Stimulated activated CD8-positive, alpha-beta memory T cell treated with anti-CD3 and anti-CD28 coated beads, Interleukin-4, amount 100 ng/mL, for 48 hours (primary cell): ENCODE measurements at regions not wholly inside any gene's neighbourhood (a gene's known extent, or its start where the extent isn't known, plus 50 kb on each side); places are given as distances from the start of the nearest gene placed in this dataset.
"Not testable (repeated sequence)": the region's sequence is repeated elsewhere in the genome, so short reads cannot be mapped to it uniquely, and the experiment has no call there.

Experiments used
- DNase-seq: peaks from one replicate; pipeline ENCODE4 v3.0.0-alpha.2; 2020

DNA sequence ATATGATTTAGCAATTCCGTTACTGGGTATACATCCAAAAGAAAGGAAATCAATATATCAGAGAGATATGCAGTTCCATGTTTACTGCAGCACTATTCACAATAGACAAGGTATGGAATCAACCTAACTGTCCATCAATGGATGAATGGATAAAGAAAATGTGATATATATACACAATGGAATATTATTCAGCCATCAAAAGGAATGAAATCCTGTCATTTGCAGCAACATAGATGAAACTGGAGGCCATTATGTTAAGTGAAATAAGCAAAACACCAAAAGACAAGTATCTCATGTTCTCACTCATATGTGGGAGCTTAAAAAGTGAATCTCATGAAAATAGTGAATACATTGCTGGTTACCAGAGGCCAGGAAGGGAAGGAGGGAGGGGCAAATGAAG lies 390.8 kb downstream of the ZFHX3 start:
- DNase-seq, result no peak

DNA sequence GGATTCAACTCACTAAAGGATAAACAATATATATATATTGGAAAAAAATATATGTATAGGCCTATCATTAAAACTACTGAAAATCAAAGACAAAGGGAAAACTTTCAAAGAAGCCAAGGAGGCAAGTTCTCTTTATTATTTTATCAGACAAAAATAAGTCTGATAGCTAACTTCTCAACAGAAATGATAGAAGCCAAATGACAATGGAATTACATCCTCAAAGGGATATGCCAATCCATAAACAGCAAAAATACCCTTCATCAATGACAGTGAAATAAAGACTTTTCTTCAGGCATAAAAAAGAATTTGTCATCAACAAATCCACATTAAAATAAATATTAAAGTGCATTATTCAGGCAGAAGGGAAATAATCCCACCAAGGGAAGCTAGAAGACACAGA lies 393.4 kb downstream of the ZFHX3 start:
- DNase-seq, result no peak

DNA sequence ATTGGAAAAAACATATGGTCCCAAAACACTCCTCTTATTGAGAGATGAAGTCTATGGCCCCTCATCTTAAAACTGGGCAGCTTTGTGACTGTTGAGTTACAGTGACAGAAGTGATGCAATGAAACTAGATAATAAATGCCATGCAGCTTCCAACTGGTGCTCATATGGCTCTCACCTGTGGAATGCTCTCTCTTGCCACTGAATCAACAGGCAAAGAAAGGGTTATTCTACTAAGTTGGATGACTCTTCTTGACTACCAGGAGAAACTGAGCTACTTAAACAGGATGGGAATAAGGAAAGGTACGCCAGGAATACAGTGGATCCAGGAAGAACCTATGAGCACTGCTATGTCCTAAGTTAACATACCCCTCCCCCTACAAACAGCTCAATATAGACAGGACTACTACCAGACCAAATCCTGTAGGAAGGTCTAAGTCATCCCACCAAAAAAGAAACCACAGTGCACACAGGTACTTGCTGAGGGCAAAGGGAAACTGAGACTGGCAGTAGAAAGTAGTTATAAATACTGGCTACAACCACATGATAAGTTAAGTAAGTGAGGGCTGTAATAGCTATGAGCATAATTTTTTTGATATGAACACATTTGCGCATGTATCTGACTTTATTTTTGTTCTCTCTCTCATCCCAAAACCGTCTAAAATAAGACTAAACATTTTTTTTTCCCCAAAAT lies 398.5 kb downstream of the ZFHX3 start:
- DNase-seq, result no peak

DNA sequence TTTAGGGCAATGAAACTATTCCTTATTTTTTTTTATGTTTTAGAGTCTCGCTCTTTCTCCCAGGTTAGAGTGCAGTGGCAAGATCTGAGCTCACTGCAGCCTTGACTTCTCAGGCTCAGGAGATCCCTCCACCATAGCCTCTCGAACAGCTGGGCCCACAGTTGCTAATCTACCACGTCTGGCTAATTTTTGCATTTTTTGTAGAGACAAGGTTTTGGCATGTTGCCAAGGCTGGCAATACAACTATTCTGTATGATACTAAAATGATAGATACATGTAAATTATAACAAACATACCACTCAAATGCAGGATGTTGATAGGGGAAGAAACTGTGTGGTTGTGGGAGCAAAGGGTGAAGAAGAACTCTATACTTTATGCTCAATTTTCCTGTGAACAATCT lies 401.3 kb downstream of the ZFHX3 start:
- DNase-seq, result no peak

DNA sequence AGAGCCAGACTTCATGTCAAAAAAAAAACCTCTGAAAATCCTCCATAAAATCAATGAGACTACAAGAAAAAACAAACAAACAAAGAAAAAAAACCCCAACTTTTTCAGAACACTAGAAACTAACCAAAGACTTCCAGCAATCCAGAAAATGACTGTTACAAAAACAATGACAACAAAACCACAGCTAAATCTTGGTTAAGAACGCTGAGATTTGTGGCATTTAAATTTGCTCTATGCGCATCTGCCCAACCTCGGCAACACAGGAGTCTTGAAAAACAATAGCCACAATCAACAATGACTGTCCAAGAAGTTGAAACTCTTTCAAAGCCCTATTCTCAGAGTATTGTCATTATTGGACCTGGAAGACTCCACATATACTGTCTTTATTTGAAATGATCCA lies 402.4 kb downstream of the ZFHX3 start:
- DNase-seq, result no peak

DNA sequence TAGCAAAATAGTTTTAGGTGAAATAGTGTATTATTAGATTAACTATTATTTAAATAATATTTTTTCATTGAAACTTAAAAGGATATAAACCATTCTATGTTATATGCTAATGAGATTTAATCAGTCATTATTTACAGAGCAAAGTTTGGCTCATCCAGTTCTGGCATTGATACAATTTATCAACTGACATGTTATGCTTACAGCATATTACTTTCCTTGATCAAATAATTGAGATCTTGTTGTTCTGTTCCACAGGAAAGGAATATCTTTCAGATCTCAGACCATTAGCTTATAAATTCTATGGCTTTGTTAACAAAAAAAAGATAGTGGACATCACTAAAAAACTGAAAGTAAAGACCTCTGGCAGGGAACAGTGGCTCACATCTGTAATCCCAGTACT lies 403.0 kb downstream of the ZFHX3 start:
- DNase-seq, result no peak

DNA sequence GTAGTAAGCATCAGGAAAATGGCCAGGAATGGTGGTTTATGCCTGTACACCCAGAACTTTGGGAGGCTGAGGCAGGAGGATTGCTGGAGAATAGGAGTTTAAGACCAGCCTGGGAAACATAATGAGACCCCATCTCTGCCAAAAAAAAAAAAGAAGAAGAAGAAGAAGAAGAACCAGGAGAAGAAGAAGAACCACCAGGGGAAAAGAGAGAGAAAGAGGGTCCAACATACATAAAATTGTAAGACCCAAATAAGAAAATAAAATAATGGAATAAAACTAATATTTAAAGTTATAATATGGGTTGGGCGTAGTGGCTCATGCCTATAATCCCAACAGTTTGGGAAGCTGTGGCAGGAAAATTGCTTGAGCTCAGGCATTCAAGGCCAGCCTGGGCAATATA lies 408.4 kb downstream of the ZFHX3 start:
- DNase-seq, result no peak

DNA sequence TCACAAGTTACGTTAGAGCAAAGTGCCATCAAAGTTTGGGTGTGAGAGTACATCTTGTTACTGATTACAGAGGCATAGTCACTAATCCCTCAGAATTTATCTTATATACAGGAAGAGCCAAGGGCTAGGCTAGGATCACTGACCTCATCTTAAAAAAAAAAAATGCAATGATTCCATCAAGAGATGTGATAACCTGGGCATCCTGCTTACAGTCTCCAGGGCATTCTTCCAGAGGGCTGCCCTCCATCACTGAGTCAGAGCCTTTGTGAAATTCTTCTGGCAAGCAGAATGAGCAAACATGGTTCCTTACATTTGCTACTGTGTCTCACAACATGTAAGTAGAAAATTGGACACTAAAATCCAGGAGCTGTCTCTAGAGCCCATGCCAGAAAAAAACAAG lies 410.6 kb downstream of the ZFHX3 start:
- DNase-seq, result no peak

DNA sequence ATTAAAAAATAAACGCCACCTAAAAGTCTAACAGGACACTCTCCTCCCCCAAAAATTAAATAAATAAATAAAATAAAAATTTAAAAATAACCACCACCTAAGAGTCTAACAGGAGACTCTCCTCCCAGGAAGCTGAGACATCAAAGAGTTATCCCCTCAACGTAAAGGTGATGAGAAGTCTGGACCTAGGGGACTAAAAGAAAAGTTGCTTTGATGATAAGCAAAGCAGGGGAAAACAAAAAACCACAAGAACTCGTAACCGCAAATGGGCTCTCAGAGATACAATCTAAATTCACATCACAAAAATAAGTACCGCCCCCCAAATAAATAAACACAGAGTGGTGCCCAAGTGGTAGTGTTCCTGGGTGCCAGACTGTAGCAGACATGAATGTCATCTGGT lies 412.2 kb downstream of the ZFHX3 start:
- no peak for DNase-seq

DNA sequence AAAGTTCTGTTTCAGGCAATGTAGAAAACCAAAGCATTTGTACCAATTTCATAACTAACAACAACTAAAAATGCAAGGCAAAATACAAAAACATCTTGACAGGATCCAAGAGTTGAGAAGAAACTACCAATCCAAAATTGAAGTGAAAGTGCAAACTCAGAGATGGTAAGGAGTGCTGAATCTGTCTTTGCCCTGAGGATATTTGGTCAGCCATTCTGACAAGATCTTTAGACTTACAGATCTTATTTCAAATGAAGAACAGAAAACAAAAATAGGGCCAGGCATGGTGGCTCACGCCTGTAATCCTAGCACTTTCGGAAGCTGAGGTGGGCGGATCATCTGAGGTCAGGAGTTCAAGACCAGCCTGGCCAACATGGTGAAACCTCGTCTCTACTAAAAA lies 412.8 kb downstream of the ZFHX3 start:
- no peak for DNase-seq

DNA sequence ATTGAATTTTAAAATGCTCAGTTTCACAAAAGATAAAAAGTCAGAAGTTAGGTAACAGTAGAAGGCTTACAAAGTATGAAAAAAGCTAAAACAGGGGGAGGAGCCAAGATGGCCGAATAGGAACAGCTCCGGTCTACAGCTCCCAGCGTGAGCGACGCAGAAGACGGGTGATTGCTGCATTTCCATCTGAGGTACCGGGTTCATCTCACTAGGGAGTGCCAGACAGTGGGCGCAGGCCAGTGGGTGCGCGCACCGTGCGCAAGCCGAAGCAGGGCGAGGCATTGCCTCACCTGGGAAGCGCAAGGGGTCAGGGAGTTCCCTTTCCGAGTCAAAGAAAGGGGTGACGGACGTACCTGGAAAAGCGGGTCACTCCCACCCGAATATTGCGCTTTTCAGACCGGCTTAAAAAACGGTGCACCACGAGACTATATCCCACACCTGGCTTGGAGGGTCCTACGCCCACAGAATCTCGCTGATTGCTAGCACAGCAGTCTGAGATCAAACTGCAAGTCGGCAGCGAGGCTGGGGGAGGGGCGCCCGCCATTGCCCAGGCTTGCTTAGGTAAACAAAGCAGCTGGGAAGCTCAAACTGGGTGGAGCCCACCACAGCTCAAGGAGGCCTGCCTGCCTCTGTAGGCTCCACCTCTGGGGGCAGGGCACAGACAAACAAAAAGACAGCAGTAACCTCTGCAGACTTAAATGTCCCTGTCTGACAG lies 420.6 kb downstream of the ZFHX3 start:
- DNase-seq, result not testable (repeated sequence)

DNA sequence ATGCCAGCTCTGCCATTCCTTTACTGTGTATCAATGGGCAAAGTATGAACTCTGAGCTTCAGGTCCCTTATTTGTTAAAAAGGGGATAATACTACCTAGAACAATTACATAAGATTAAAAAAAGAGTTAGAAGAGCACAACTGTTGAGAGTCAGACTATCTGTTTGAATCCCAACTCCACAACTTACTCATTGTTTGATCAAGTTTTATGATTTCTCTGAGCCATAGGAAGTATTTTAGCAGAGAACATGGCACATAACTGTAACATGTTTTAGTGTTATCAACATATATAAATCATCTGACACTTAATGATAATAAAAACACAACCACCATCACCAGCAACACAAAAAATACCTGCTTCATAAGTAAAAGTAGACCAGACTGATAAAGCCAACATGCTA lies 421.3 kb downstream of the ZFHX3 start:
- no peak for DNase-seq

DNA sequence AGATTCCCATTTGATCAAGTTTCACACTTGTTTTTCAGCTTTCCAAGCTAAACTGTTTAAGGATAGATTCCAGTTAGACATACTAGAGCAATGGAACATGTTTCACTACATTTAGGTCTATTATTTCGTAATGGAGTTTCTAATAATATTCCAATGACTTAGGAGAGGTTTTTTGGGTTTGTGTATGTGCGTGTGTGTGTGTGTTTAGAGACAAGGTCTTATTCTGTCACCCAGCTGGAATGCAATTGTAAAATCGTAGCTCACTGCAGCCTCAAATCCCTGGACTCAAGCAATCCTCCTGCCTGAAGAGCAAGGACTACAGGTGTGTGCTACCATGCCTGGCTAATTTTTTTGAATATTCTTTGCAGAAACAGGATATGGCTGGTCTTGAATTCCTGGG lies 426.3 kb downstream of the ZFHX3 start:
- DNase-seq, result no peak

DNA sequence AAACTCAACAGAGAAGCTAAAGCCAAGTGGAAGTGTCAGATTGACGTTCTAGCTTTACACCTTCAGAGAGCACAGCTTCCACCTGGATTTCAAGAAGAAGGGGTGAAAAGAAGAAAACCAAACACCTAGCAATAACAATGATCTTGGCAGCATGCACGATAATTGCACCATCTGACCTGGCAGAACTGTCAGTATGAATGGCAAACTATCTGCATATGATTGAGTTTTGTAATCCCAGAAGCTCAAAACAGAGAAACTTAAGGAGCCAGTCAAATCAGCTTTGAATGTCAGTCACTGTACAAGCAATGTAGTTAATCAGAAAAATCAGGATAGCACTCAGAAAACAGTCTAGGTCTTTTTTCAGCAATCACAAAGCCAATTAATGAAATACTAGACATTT lies 427.1 kb downstream of the ZFHX3 start:
- no peak for DNase-seq

DNA sequence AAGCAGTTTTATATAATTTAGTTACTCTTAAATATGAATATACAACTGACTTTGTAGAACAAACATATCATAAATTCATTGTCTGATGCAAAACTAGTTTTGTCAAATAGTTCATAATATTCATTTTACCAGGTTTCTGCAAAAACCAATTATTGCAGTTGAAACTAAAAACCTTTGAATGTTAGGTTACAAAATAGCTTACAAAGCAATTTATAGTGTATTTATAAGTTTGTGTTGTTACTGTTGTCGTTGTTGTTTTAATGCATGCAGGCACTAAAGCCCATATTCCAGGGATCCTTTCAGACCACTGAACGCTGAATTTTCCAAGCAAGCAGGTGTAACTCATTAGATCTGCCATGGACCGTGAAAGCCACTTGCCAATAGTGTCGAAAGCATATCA lies 427.6 kb downstream of the ZFHX3 start:
- DNase-seq, result no peak

DNA sequence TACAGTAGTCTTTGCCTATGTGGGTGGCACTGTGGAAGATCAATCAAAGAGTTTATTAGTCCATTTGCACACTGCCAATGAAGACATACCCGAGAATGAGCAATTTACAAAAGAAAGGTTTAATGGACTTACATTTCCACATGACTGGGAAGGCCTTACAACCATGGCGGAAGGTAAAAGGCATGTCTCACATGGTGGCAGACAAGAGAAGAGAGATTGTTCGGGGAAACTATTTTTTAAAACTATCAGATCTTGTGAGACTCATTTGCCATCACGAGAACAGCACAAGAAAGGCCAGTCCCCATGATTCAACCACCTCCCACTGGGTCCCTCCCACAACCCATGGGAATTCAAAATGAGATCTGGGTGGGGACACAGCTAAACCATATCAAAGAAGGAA lies 432.1 kb downstream of the ZFHX3 start:
- no peak for DNase-seq

DNA sequence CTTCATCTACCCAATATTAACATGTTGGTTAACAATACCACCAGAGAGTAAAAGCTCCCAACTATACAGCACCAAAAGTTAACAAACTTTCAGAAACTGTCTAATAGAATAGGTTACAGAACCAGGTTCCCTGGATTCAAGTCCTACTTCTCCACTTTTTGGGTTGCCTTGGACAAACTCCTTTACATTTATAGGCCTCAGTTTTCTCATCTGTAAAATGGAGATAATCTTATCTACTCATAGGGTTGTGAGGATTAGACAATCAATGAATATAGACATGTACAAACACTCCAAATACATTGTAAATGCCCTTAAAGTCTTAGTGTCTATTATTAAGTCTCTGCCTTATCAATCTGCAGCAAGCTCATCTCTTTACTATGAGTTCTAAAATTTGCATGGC lies 435.2 kb downstream of the ZFHX3 start:
- DNase-seq, result no peak

DNA sequence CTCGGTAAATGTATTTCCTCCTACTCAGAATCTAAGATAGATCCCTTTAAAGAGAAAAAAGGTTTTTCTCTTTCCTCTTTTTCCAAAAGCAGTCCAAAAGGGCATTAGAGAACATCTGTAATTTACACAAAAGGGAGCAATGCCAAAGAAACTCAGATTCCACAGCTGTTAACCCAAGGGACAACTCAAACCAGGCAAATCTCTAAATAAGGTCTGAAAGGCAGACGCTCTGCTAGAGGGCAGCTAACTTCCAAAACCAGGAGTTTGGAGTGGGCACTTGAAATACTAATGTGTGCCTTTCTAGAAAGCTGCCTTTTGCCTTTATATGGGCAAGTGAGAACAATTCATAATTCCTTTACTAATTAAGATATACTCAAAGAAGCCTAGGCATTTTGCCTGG lies 435.7 kb downstream of the ZFHX3 start:
- DNase-seq, result no peak

DNA sequence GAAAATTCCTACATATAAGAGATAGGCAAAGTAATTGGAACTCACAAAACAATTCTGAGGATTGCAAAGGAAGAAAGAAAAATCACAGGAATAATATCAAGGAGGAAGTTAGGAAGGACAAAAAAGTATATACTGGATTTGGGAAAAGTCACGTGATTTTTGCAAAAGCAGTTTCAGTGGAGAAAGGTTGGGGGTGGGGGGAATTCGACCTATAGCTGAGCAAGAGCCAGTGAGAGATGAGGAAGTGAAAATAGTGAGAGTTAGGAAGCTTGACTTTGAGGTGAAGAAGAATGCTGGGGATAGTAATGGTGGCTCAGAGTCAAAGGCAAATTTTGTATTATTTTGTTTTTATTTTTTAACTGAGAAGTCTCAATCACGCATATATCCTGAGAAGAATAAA lies 438.0 kb upstream of the PMFBP1 start:
- DNase-seq, result no peak

DNA sequence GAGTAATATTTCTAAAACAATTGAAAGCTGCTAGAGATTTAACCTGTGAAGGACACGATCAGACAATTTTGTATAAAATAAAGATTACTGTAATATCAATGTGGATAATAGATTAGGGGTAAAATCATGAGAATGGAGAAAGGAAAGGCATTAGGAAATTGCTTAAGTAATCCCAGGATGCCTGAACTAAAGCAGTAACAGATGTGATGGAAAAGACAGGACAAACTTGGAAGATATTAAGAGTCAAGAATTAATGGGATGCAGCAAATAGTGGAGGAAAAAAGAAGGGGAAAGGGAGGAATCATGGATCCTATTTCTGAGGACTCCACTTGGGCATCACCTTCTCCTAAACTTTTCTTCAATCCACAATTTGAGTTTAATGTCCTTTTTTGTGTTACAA lies 437.1 kb upstream of the PMFBP1 start:
- no peak for DNase-seq

DNA sequence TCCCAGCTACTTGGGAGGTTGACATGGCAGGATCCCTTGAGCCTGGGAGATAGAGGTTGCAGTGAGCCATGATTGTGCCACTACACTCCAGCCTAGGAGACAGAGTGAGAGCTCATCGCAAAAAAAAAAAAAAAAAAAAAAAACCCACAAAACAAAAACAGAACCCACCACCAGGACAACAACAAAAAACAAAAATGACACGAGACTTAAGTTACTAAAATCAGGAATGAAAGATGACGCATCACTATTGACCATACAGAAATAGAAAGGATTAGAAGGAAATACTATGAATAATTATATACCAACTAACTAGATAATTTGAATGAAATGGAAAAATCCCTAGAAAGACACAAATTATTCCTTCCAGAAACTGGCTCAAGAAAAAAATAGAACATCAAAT lies 432.4 kb upstream of the PMFBP1 start:
- no peak for DNase-seq

DNA sequence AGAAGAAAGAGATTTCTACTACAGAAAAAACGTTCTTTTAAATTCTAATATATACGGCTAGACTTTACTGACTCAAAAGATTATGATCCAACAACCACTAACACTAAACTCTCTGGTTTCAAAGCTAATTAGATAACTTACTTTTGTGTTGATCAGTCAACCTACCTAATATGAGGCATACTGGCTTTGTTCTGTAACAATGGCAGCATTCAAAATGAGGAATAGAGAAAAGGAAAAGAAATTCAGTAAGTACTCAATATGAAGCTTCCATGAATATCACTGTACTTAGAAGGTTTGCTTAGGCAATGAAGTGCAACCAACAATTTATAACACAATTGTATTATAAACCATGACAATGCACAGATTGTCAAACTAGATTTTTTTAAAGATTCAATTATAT lies 430.5 kb upstream of the PMFBP1 start:
- DNase-seq, result no peak

DNA sequence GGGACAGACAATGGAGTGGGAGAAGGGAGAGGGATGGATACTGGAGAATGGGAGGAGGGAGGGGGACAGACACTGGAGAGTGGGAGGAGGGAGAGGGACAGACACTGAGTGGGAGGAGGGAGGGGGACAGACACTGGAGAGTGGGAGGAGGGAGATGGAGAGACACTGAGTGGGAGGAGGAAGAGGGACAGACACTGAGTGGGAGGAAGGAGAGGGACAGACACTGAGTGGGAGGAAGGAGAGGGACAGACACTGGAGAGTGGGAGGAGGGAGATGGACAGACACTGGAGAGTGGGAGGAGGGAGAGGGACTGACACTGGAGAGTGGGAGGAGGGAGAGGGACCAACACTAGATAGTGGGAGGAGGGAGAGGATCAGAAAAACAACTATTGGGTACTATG lies 426.7 kb upstream of the PMFBP1 start:
- DNase-seq, result no peak

DNA sequence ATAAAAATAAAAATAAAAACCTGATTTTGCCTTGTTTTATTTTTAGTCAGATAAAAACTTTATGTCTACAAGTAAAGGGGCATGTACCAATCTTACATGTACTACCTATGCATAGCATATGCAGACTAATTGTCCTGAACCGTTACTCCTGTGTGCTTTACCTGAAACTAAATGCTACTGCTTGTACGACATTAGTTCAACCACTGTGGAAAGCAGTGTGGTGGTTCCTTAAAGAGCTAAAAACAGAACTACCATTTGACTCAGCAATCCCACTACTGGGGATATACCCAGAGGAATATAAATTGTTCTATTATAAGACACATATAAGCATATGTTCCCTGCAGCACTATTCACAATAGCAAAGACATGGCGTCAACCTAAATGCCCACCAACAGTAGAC lies 426.0 kb upstream of the PMFBP1 start:
- DNase-seq, result no peak

DNA sequence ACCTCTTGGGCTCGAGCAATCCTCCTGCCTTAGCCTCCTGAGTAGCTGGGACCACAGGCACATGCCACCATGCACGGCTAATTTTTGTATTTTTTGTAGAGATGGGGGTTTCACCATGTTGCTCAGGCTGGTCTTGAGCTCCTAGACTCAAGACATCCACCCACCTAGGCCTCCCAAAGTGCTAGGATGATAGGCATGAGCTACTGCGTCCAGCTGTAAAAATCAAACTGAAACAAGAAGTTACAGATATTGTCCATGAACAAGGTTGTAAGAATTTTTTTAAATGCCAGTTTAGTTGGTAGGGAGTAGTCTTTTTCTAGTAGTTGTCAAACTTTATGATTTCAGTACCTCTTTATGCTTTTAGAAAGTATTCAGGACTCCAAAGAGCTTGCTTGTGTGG lies 424.4 kb upstream of the PMFBP1 start:
- no peak for DNase-seq
